ENCODE measurements at regions not wholly inside any gene's neighbourhood (a gene's known extent, or its start where the extent isn't known, plus 50 kb on each side); places are given as distances from the start of the nearest gene placed in this dataset.
A peak's percentile ranks its signal among the peaks of the same experiment; 100 is the strongest.

DNA sequence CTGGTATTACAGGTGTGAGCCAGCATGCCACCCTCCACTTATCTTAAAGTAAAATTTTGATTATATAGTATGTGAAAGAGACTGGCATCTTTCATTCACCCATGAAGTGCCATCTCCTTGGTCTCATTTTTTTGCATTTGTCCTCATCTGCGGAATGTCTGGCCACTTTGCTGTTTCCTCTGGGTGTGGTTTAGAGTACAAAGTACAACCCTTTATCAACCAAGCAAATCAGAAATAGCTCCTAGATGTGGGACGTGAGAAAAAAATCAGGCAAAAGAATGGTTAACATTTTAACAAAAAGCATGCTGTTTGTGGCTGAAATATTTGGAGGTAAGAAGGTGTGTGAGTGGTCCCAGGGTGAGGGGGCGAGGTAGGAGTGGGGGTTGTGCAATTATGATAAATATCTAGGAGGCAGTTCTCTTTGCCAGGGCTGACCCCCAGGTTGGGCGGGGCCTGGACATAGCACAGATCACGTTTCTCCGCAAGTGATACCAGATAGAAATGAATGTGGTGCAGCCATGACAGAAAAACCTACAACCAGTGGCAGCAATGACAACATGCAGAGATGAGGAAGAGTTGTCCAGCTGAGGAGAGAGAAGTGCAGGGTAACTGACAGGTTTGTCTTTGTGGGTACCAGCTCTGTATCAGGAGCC, 115.8 kb upstream of the SERTAD2 start:
- peak; percentile 66 for DNase-seq (ENCODE audit: low spot score)

DNA sequence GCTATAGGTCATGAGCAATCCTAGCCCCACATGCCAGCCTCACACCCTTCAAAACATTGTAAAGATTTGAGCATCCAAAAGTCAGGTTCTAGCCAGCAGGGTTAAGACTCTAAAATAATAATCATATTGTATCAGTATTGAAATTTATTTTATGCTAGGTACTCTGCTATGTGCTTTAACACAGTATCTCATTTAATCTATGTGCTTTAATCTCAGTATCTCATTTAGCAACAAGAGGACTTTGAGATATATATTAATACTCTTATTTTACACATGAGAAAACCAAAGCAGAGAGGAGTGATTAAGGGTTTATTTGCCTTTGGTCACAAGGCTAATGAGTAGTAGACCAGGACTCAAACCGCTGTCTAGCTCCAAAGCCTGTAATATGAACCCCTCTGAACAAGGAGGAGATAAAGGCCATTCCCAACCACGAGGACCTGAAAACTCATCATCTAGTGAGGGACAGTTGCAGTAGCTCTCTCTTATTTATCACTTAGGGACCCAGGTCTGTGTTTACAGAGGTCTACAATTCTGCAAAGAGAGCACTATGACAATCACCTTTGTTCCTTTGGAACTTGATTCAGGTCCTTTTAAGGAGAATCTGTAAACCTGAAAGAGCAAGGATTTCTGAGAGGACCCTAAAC, 116.5 kb upstream of the SERTAD2 start:
- no peak for DNase-seq (ENCODE audit: low spot score)

DNA sequence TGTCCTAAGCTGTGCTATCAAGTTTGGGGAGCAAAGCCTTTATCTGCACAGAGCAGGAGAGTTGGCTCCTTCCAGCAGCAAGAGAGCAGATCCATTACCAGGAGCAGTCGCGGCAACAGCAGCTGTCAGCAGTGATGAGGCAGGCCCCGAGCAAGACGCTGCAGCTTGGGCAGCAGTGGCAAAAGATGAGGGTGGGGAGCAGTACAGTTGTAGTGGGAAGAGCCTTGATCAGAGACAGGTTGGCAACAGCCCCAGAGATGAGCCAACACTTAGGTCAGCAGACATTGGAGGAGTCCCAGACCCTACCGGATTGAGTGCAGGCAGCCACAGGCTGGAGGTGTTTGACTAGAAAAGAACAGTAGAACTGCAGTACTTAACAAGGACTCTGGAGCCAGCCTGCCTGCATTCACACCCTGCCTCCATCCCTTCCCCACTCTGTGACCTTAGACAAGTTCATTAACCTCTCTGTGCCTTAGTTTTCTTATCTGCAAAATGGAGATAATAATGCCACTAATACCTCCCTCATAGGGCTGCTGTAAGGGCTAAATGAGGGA, 117.1 kb upstream of the SERTAD2 start:
- DNase-seq (ENCODE audit: low spot score) = no peak

DNA sequence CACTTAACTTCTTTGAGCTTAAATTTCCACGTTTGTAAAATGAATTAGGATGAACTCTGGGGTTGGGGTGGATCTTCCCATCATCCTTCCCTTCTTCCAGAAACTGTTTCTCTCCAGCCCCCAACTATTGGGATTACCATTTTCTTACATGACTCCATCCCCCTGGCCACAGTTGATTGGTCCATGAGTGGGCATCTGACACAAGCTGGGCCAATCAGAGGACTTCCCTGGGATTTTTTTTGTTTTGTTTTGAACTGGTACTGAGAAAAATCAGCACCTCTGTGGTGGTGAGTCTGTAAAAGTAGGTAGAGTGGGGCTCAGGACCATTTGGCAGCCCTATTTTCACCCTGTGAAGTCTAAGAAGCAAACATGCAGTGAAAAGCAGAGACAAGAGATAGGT, 118.0 kb upstream of the SERTAD2 start:
- DNase-seq (ENCODE audit: low spot score) = no peak

DNA sequence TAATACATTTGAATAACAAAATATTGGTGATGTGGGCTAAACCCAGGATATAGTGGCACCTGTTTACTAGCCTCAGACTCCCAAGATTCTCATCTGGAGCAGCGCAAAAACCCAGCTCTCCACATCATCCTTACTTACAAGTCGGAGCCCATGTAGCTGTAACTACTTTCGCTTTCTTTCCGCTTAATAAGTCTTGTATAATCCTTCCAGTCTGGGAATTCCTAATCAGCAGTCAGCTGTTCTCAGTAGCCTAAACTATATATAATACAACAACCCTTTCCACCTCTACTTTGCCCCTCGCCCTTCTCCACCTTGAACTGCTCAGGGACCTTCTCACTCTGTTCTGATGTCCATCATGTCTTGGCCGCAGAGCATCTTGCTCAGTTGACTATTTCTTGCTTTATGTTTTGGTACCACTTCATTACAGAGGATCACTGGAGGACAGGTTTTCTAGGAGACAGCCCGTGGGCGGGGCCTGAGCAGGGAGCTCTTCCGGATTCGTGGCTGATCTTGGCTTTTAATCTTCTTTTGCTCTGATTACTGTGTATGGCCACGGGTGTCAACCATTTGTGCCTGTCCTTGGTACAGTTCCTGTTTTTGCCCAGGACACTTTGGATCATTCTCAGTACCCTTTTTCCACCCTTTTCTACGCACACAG, 119.9 kb upstream of the SERTAD2 start:
- no peak for DNase-seq (ENCODE audit: low spot score)

DNA sequence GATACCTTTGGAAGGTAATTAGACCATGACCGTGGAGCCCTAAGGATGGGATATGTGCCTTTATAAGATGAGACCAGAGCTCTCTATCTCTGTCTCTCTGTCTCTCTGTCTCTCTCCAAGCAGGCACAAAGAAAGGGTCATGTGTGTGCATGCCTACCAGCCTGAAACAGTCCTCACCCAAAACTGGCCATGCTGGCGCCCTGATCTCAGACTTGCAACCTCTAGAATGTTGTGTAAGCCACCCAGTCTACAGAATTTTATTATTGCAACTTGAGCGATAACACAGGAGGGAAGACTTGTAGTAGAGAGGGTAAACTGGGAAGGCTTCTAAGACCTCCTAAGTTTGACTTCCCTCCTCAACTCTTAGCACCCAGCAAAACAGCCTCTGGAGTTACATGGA, 124.1 kb upstream of the SERTAD2 start:
- no peak for DNase-seq (ENCODE audit: low spot score)

DNA sequence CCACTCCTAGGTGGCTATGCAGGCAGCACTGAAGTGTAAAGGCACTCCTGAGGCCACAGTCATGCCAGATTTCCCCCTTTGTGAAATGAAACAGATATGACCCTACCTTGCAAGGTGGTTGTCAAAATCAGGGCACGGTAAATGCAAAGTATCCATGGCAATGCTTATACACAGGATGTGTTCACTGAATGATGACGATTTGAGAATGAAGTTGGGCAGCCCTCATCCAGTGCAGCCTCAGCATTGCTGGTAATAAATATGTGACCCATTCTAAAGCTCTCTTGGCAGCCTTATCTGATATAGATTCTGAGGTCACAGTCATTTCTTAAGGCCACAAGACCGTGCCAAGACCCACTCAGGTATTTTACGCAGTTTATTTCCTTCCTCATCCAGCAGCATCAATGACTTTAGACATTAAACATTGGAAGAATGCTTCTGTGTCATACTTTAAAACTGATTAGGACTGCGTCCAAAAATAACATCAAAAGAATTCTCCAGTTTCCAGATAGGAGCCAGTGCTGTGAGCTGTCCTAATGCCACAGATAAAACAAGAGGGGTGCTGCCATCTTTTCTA, 125.5 kb upstream of the SERTAD2 start:
- peak; percentile 62 for DNase-seq (ENCODE audit: low spot score)

DNA sequence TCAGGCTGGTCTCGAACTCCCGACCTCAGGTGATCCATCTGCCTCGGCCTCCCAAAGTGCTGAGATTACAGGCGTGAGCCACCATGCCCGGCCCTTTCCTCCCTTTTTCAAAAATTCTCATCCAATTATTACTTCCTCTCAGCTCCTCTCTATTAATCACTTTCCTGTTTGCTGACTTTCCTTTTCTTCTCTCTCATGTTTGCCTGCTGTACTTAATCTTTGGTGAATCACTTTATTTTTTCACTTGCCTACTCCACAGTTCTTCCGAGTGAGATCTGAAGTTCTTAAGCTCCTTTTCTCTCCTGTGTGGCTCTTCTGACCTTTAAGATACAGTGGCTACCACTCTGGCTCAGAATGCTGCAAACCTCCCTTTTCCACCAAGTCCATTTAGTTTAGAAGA, 126.3 kb upstream of the SERTAD2 start:
- DNase-seq (ENCODE audit: low spot score) = no peak

DNA sequence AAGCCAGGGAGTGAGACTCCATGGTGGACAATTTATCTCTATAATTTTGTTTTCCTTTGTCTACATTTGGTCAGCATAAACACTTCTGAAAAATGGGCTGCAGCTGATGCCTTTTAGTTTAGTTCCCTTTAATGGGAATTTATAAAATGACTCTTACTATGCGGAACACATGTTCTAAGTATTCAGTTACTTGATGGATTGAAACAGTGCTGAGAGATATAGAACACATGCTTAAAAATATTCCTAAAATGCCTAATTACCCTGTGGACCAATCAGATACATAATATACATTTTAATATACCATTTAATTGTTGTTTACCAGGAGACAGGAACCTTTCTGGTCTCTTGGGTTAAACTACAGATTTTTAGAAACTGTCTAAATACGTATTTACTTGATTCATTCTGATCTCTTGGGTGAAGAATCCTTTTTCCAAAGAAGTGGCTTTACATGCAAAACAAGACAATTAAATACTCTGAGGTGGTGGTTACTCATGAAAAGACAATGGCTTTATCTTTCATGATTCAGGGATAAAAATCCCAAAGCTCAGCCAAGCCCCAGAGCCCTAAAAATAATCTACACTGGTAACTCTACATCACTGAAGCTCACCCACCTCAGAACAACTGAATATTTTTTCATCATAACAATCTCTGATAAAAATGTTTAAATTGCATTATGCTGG, 128.1 kb upstream of the SERTAD2 start:
- DNase-seq (ENCODE audit: low spot score) = no peak

DNA sequence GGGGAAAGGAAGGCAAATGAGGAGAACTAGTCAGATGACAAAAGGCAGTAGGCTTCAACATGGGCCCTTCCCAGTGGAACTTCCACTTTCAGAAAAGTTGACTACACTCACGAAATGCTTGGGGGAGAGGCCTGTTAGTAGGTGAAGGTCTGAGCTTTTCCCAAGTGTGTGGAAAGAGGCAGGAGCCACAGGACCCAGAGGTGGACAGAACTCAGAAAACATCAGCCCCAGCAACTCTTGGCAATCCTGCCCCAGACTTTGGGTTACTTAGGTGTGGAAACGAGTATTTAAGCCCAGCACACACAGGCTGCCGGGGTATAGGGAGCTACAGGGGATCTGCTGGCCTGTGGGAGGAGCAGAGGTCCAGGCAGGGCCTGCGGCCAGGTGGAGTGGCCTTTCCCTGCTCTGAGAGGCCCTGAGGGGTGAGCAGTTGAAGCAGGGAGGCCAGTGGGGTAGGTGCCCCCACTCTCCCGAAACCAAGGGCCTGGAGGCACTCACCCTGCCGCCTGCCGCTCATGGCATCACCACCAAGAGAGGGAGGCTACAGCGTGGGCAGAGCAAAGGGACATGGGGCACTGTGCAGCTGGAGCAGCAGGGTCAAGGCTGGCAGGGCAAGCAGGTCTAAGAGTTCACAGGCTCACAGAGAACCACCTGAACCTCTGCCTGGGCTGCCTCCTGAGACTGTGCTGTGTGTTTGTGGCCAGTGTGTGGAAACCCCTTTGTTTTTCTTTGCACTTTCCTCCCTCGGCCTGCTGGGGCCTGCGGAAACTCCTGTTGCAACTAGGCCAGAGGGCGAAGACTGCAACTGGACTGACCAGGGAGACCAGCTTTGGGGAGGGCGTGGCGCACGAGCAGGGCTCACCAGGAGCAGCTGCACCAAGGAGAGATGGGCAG, 130.7 kb upstream of the SERTAD2 start:
- DNase-seq (ENCODE audit: low spot score) = no peak

DNA sequence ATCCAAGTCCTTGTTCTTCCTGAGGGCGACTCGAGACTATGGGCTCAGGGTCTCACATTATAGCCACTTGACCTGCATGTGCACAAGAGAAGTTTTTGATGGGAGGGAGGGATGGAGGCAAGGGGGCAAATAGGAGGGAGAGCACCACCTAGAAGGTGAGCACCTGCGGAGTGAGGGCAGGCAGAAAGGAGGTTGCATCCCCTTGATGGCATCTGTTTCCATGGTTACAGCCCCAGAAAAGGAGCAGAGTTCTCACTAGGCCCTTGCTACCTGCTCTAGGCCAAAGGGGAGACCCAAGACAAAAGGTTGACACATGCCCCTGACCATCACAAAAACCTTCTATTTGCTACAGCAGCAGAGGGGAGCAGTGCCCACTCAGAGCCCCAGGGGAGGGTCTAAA, 131.5 kb upstream of the SERTAD2 start:
- no peak for DNase-seq (ENCODE audit: low spot score)

DNA sequence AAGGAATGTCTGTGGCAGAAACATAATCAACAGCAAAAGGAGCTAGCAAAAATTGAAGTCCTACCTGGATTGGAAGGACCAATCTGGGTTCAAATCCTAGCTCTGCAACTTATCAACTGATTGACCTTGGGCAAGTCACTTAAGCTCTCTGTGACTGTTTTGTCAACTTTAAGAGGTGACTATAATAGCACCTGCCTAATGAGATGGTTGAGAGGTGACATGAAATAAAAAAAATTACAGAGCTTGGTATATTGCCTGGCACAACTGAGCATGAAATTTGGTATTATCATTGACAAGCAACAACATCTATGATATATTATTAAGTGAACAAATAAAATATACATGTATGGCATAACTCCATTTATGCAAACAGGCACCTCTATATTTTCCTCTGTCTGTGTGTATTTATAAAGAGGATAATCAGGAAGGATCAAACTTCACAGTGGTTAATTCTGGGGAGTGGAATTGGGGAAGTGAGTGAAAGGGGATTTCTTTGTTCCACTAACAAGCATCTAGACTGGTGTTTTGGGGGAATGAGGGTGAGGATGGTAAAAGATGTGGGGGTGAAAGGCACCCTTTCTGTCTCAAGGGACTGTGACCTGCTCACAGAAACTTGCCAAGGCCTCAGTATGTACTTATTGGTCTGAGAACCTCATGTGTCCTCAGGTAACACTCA, 132.8 kb upstream of the SERTAD2 start:
- no peak for DNase-seq (ENCODE audit: low spot score)

DNA sequence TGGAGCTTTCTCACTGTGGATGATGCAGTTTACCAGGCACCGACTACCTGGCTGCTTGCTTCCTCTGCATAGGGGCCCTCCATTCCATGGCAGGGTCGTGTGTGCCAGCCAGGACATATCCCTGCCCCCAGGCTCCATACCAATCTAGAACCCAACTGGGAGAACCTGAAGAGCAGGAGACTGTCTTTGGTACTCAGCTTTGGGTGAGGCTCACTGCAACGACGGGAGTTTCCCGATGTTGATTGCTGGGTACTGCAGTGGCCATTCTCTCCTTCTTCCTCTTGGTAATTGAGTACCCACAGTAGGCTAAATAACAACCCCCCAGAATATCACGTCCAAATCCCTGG, 133.3 kb upstream of the SERTAD2 start:
- DNase-seq (ENCODE audit: low spot score) = no peak

DNA sequence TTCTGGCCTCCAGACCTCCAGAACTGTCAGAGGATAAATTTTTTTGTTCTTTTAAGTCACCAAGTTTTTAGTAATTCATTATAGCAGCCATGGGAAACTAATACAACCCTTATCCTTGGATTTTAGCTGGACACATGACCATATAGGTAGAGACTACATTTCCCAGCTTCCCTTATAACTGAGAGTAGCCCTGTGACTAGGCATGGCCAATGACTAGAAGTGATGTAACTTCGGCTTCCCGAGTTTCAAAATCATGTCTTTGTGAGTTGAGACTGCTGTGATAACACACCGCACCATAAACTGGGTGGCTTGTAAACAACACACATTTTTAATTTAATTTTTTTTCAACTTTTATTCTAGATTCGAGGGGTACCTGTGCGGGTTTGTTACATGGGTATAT, 134.0 kb upstream of the SERTAD2 start:
- DNase-seq (ENCODE audit: low spot score) = no peak

DNA sequence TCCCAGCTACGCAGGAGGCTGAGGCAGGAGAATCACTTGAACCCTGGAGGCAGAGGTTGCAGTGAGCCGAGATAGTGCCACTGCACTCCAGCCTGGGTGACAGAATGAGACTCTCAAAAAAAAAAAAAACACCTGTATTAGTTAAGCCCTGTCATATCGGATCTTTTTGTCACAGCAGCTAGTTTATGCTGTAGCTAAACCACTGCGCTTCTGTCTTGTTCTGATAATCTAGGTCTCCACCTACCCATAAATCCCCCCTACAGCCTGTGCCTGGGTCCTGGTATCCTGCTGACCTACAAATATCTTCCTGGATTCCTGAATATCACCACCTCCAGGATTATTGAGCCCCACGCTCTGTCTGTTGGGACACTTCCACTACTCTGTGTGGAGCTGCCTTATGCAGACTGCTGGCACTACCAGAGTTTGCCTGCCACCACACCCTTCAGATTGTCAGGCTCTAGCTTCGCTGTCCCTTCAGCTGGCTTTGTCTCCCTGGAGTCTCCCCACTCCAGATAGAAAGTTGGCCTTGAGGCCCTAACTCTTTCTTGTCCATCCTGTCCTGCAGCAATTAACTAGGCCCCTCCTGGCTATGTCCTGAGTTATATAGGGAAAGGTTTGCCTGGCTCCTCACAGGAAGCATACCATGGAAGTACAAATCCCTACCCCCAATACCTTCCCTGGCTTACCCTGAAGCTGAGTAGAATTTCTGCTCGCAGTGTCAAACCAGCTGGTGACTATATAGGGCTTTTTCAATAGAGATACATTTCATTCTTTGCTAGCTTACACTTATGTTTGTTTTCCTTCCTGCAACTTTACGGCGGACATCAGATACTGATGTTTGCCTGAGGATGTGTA, 136.0 kb upstream of the SERTAD2 start:
- no peak for DNase-seq (ENCODE audit: low spot score)

DNA sequence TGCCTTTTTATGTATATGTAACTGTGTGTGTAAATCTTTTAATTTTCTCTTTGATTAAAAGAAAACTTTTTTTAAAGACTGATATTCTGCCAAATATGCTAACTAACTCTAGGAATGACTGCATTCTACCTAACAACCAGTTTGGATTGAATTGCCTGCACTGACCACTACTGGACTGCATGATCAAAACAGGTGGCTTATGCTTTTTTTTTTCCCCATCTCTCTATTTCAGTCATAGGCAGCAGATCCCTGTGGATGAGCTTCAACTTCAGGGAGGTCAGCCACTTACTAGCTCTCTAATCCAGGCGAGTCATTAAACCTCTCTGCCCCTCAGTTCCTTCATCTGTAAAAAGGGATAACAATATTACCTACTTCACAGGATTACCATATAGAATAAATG, 138.6 kb upstream of the SERTAD2 start:
- no peak for DNase-seq (ENCODE audit: low spot score)

DNA sequence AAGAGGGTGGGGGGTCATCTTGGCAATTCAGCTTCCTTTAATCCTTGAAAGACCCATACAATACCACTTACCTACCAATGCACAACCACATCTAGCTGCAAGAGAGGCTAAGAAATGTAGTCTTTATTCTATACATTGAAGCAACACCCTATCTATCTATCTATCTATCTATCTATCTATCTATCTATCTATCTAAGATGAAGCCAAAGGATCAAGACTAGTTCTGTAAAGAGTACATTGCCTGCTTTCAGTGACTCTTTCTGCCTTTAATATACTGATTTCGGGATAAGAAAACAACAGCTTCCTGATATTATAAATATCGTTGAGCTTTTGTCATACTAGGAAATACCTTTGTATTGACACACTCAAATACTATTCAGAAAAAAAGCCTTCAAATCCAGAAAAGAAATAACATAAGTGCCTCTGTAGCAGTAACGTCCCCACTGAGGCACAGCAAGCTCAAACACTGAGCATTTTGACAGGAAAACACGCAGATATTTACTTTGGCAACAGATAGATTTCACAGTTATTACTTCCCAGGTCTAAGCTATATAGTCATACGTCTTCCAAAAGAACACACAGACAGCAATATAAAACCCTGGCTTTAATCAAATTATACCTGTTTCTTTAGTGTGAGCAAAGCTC, 139.4 kb upstream of the SERTAD2 start:
- no peak for DNase-seq (ENCODE audit: low spot score)

DNA sequence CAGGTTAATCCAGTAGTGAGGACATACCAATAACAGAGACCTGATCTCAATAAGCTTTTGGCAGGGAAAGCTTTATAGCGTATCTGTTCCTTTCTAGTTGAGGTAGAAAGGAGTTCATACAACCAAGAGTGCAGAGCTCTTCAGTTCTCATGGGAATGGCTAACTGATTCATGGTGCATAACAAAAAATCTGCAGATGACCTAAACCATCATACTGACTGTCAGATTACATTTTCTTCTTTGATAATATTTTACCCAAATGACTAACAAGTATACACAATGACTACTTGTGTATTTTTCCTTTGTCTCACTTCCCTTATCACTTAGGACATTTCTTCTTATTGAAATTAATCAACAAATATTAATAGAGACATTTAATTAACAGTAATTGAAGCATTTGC, 140.0 kb upstream of the SERTAD2 start:
- no peak for DNase-seq (ENCODE audit: low spot score)

DNA sequence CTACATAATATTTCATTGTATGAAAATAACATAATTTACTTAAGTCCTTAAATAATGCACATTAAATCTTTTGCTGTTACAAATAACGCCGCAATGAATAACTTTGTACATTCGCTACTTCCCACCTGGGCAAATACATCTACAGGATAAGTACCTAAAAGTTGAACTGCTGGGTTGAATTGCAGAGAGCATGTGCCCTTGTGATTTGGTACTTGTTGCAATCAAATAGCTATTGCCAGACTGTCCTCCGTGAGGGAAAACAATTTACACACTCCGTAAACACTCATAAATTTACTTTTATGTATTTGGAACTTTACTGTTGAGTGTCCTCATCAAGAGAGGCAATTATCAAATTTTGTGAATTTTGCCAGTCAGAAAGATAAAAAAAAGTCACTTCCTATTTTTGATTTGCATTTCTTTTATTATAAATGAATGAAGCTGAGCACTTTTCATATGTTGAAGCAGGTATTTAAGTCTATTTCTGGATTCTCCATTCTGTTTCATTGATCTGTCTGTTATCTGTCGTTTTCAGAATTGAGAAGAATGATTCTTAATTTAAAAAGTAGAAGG, 140.8 kb upstream of the SERTAD2 start:
- DNase-seq (ENCODE audit: low spot score) = no peak
